GM12873 (cell line): ENCODE measurements at regions not wholly inside any gene's neighbourhood (a gene's known extent, or its start where the extent isn't known, plus 50 kb on each side); places are given as distances from the start of the nearest gene placed in this dataset.

ENCODE experiments used
- CTCF ChIP-seq: IDR thresholded peaks from 2 replicates; pipeline ENCODE4 v1.5.1; 2012; ENCODE audit warnings: low read depth, mild to moderate bottlenecking, moderate library complexity, low read length, control low read depth; ENCODE audit not compliant: insufficient read depth; ENCODE audit errors: missing control alignments

- no peak for TF ChIP-seq CTCF
Measured at GRCh38 chrX:13902406-13902805, 85.5 kb upstream of the GPM6B start.

GRCh38 chrX:13901354-13901753 lies 84.5 kb upstream of the GPM6B start:
- no peak for TF ChIP-seq CTCF

GRCh38 chrX:13900351-13900750 lies 83.5 kb upstream of the GPM6B start:
- TF ChIP-seq CTCF: no peak

GRCh38 chrX:13899607-13900006 lies 82.7 kb upstream of the GPM6B start:
- no peak for TF ChIP-seq CTCF

- TF ChIP-seq CTCF: no peak
Measured at GRCh38 chrX:13898603-13899002, 81.7 kb upstream of the GPM6B start.

- TF ChIP-seq CTCF: peak; percentile 63
Measured at GRCh38 chrX:13898083-13898482, 81.2 kb upstream of the GPM6B start.

- TF ChIP-seq CTCF: no peak
Measured at GRCh38 chrX:13897566-13897965, 80.7 kb upstream of the GPM6B start.
